ENCODE measurements at regions not wholly inside any gene's neighbourhood (a gene's known extent, or its start where the extent isn't known, plus 50 kb on each side); places are given as distances from the start of the nearest gene placed in this dataset.

DNA sequence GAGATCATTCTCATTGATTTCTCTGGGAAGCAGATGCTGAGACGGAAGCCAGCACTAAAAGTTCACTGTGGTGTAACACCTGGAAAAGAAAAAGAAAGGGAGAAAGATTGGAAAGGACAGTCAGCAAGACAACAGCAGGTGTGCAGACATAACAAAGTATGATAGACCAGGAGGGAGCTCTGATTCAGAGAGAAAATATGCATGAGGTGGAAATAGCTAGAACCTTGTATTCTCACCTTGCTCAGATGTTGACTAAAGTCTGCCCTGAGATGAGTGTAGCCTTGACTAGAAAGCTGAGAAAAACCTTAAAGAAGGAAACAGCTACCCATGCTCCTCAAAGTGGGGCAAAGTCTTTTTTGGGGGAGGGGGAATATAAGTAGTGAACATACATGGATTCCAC is 1711.8 kb downstream of the EFNB2 start:
- H3K27me3 ChIP-seq (ENCODE audit: insufficient read depth, low read depth) = no peaks in the 10 kb centered on the region
- no peaks in the 10 kb centered on the region for H3K36me3 ChIP-seq (ENCODE audit: insufficient read depth)
- H4K20me1 ChIP-seq (ENCODE audit: insufficient read depth) = no peaks in the 10 kb centered on the region
- no peak overlapping the region for H3K27ac ChIP-seq
- no peaks in the 10 kb centered on the region for H3K4me1 ChIP-seq (ENCODE audit: low read depth, poor library complexity, severe bottlenecking)
- no peak overlapping the region for H3K4me2 ChIP-seq
- H3K79me2 ChIP-seq (ENCODE audit: insufficient read depth, low read depth) = no peaks in the 10 kb centered on the region
- H3K4me3 ChIP-seq (IDR thresholded peaks at IDR 0.05; ENCODE audit: insufficient read depth, low read depth, low read length) = no peak overlapping the region
- H3K9ac ChIP-seq = no peak overlapping the region
- TF ChIP-seq, protein P1, sequence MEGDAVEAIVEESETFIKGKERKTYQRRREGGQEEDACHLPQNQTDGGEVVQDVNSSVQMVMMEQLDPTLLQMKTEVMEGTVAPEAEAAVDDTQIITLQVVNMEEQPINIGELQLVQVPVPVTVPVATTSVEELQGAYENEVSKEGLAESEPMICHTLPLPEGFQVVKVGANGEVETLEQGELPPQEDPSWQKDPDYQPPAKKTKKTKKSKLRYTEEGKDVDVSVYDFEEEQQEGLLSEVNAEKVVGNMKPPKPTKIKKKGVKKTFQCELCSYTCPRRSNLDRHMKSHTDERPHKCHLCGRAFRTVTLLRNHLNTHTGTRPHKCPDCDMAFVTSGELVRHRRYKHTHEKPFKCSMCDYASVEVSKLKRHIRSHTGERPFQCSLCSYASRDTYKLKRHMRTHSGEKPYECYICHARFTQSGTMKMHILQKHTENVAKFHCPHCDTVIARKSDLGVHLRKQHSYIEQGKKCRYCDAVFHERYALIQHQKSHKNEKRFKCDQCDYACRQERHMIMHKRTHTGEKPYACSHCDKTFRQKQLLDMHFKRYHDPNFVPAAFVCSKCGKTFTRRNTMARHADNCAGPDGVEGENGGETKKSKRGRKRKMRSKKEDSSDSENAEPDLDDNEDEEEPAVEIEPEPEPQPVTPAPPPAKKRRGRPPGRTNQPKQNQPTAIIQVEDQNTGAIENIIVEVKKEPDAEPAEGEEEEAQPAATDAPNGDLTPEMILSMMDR (conservative IDR thresholded peaks at IDR 0.05; ENCODE audit: low read depth, low read length) = no peak
- no peak overlapping the region for H2AFZ ChIP-seq (ENCODE audit: low read depth)

DNA sequence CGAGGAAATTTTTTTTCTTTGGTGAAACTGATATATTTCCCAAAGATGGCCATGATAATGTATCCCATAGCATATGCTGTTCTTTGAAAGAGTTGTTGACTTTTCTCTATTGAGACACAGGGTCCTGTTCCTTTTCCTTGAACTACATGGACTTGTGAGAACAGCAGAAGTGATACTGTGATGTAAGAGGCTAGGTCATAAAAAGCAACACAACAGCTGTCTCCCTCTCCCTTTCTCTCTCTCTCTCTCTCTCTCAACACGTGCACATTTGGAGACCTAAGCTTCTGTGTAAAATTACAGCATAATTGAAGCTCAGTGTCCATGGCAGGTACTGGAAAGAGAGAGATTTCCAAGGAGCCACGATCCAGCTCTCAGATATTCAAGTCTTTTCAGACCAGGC is 1712.4 kb downstream of the EFNB2 start:
- Histone ChIP-seq H3K79me2 (ENCODE audit: insufficient read depth, low read depth) (no peaks in the 10 kb centered on the region), H3K36me3 (ENCODE audit: insufficient read depth) (no peaks in the 10 kb centered on the region), H4K20me1 (ENCODE audit: insufficient read depth) (no peaks in the 10 kb centered on the region), H2AFZ (ENCODE audit: low read depth) (no peak overlapping the region), H3K27ac (no peak overlapping the region), H3K9ac (no peak overlapping the region), H3K4me1 (ENCODE audit: low read depth, poor library complexity, severe bottlenecking) (no peaks in the 10 kb centered on the region), H3K27me3 (ENCODE audit: insufficient read depth, low read depth) (no peaks in the 10 kb centered on the region), H3K4me3 (IDR thresholded peaks at IDR 0.05; ENCODE audit: insufficient read depth, low read depth, low read length) (no peak overlapping the region), H3K4me2 (no peak overlapping the region)
- TF ChIP-seq, protein P1 (conservative IDR thresholded peaks at IDR 0.05; ENCODE audit: low read depth, low read length) = no peak

DNA sequence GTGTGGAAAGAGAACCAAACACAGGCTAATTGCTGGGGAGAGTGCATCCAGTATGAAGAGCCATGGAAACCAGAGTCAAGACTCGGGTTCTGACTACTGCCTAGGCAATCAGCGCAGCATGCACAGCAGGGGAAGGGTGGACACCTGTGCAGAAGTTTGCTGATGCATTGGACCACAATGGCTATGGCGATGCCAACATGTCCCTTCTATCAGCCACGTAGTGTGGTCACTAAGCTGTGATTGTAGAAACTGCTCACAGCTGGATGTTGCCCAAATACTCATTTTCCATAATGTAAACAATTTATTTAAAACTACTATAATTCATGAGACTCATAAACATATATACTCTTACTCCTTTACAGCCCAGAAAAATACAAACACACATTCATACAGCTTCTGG is 1718.2 kb downstream of the EFNB2 start:
- no peak overlapping the region for H3K4me3 ChIP-seq (IDR thresholded peaks at IDR 0.05; ENCODE audit: insufficient read depth, low read depth, low read length)
- no peaks in the 10 kb centered on the region for H3K4me1 ChIP-seq (ENCODE audit: low read depth, poor library complexity, severe bottlenecking)
- no peaks in the 10 kb centered on the region for H4K20me1 ChIP-seq (ENCODE audit: insufficient read depth)
- H3K9ac ChIP-seq = no peak overlapping the region
- no peaks in the 10 kb centered on the region for H3K36me3 ChIP-seq (ENCODE audit: insufficient read depth)
- H3K4me2 ChIP-seq = no peak overlapping the region
- no peak overlapping the region for H3K27ac ChIP-seq
- TF ChIP-seq, protein P1 (conservative IDR thresholded peaks at IDR 0.05; ENCODE audit: low read depth, low read length) = no peak
- no peaks in the 10 kb centered on the region for H3K79me2 ChIP-seq (ENCODE audit: insufficient read depth, low read depth)
- no peak overlapping the region for H2AFZ ChIP-seq (ENCODE audit: low read depth)
- H3K27me3 ChIP-seq (ENCODE audit: insufficient read depth, low read depth) = no peaks in the 10 kb centered on the region

DNA sequence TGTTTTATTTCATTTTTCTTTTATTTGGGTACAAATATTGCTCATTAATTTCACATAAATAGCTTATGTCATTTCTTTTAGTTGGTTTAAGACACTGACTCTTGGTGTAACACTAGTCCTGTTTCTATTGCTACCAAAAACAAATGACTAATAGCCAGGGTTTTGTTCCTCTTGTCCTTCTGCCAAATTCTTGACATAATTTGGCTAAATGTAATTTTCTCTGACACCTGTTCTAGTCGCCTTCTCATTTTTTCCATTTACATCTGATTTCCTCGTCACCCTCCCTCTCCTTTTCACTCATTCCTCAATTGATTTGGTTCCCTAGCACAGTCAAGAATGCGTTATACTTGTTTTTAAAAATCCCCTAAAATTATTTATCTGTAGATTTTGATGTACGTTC is 1718.7 kb downstream of the EFNB2 start:
- Histone ChIP-seq H3K4me3 (IDR thresholded peaks at IDR 0.05; ENCODE audit: insufficient read depth, low read depth, low read length) (no peak overlapping the region), H3K79me2 (ENCODE audit: insufficient read depth, low read depth) (no peaks in the 10 kb centered on the region), H3K27ac (no peak overlapping the region), H4K20me1 (ENCODE audit: insufficient read depth) (no peaks in the 10 kb centered on the region), H3K36me3 (ENCODE audit: insufficient read depth) (no peaks in the 10 kb centered on the region), H3K4me1 (ENCODE audit: low read depth, poor library complexity, severe bottlenecking) (no peaks in the 10 kb centered on the region), H3K27me3 (ENCODE audit: insufficient read depth, low read depth) (no peaks in the 10 kb centered on the region), H3K9ac (no peak overlapping the region), H3K4me2 (no peak overlapping the region), H2AFZ (ENCODE audit: low read depth) (no peak overlapping the region)
- TF ChIP-seq, protein P1 (conservative IDR thresholded peaks at IDR 0.05; ENCODE audit: low read depth, low read length) = no peak

DNA sequence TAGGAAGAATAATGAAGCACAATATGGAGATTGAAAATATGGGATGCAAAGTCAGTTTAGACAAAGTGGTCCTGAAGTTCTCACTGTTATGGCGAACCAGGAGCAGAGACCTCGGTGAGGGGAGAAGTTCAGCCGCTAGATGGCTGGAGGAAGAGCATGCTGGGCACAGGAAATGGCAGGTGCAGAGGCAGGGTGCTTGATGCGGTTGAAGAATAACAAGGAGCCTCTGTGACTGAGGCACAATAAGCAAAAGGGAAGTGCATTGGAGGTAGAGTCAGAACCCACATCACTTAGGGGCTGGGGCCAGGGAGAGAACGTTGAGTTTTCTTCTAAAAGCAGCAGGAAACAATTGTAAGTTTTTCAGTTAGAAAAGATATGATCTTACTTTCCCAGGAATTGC is 1725.2 kb downstream of the EFNB2 start:
- no peak overlapping the region for H3K27ac ChIP-seq

More for the DNA sequence above, 1725.2 kb downstream of the EFNB2 start:
- Histone ChIP-seq H3K9ac (no peak overlapping the region), H4K20me1 (ENCODE audit: insufficient read depth) (no peaks in the 10 kb centered on the region), H3K27me3 (ENCODE audit: insufficient read depth, low read depth) (no peaks in the 10 kb centered on the region), H2AFZ (ENCODE audit: low read depth) (no peak overlapping the region), H3K36me3 (ENCODE audit: insufficient read depth) (no peaks in the 10 kb centered on the region), H3K4me2 (no peak overlapping the region), H3K4me3 (IDR thresholded peaks at IDR 0.05; ENCODE audit: insufficient read depth, low read depth, low read length) (no peak overlapping the region), H3K79me2 (ENCODE audit: insufficient read depth, low read depth) (no peaks in the 10 kb centered on the region), H3K4me1 (ENCODE audit: low read depth, poor library complexity, severe bottlenecking) (no peaks in the 10 kb centered on the region)
- TF ChIP-seq, protein P1 (conservative IDR thresholded peaks at IDR 0.05; ENCODE audit: low read depth, low read length) = no peak

Measured in KMS-11 (cell line).